ENCODE measurements at regions not wholly inside any gene's neighbourhood (a gene's known extent, or its start where the extent isn't known, plus 50 kb on each side); places are given as distances from the start of the nearest gene placed in this dataset.
"Not testable (repeated sequence)": the region's sequence is repeated elsewhere in the genome, so short reads cannot be mapped to it uniquely, and the experiment has no call there.

DNA sequence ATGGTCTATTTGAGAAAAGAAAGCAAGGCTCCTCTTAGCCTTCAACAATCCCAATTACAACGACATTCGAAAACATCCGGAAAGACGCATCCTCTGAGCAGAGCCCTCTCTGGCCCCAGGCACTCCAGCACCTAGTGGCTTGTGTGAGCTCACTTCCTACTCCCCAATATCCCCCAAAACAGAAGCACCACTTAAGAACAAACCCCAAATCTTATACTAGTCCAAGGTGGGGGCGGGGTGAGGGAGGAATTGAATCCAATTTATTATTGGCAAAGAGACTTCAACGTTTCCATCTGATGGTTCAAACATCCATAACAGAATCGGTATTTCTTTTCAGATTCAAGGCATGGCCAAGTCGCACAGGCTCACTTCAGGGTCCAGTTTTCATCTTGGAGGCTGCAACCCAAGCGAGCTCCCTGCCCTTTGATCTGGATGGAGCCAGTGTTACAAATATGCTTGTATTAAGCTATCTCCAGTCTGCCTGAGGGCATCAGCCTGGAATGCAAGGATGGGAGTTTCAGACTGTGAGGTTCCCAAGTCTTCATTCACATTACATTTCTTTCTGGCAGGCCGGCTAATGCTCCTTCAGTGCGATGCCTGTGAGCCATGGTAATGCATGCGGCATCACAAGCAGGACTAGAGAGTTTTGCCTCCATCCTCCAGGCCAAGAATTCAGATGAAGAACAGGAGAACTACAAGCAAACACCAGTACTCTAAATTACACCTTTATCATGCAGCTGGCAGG lies 132.5 kb upstream of the FOXN3 start:
- H3K27me3 ChIP-seq (replicated peaks; ENCODE audit: insufficient read depth), result no peaks in the 10 kb centered on the region
- no peaks in the 10 kb centered on the region for H3K9me3 ChIP-seq
- DNase-seq (ENCODE audit: low spot score), result no peak
- H3K4me1 ChIP-seq (replicated peaks), result no peaks in the 10 kb centered on the region
- no peak for TF ChIP-seq POLR2AphosphoS5 (IDR thresholded peaks at IDR 0.05)
- TF ChIP-seq, protein P1, sequence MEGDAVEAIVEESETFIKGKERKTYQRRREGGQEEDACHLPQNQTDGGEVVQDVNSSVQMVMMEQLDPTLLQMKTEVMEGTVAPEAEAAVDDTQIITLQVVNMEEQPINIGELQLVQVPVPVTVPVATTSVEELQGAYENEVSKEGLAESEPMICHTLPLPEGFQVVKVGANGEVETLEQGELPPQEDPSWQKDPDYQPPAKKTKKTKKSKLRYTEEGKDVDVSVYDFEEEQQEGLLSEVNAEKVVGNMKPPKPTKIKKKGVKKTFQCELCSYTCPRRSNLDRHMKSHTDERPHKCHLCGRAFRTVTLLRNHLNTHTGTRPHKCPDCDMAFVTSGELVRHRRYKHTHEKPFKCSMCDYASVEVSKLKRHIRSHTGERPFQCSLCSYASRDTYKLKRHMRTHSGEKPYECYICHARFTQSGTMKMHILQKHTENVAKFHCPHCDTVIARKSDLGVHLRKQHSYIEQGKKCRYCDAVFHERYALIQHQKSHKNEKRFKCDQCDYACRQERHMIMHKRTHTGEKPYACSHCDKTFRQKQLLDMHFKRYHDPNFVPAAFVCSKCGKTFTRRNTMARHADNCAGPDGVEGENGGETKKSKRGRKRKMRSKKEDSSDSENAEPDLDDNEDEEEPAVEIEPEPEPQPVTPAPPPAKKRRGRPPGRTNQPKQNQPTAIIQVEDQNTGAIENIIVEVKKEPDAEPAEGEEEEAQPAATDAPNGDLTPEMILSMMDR (IDR thresholded peaks at IDR 0.05), result no peak
- no peak for TF ChIP-seq POLR2A (IDR thresholded peaks at IDR 0.05)
- 93% methylated on average over 12 of the region's 12 CpGs for WGBS
- H3K4me3 ChIP-seq, result no peak overlapping the region
- intact Hi-C loops (cut with DNase I), result no loop called here
- H3K27ac ChIP-seq, result no peak overlapping the region
- H3K36me3 ChIP-seq, result no peaks in the 10 kb centered on the region

DNA sequence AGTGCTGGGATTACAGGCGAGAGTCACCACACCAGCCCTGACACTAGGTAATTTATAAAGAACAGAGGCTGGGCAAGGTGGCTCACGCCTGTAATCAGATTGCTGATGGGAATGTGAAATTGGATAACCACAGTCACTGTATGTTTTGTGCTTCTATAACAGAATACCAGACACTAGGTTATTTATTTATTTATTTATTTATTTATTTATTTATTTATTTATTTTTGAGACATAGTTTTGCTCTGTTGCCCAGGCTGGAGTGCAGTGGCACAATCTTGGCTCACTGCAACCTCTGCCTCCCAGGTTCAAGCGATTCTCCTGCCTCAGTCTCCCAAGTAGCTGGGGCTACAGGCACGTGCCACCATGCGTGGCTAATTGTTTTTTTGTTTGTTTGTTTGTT lies 130.0 kb upstream of the FOXN3 start:
- DNase-seq (ENCODE audit: low spot score); H3K9me3 ChIP-seq; H3K27me3 ChIP-seq (replicated peaks; ENCODE audit: insufficient read depth); H3K27ac ChIP-seq; H3K4me3 ChIP-seq; intact Hi-C loops (cut with DNase I); H3K4me1 ChIP-seq (replicated peaks); H3K36me3 ChIP-seq: not testable (repeated sequence)
- WGBS, result 98% methylated on average over 5 of the region's 5 CpGs

DNA sequence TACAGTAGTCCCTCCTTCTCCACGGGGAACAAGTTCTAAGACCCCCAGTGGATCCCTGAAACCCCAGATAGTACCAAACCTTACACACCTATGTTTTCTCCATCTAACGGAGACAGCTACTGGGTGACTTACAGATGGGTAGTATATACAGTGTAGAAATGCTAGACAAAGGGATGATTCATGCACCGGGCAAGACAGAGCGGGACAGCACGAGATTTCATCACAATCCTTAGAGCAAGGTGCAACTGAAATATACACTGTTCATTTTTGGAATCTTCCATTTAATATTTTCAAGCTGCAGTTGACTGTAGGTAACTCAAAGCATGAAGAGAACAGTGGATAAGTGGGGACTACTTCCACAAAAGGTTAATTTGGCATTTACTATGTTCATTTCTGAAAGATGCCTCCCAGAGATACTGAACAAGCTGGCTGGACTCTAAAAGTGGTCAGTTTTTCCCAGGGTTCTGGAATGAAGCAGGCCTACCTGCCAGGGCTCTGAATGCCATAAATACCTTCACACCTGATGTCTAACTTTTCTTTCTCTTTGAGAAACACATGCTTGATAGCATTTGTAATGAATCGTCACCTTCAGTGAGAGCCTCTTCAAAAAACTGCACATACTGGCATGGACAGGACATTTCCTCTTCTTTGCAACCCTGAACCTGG lies 127.7 kb upstream of the FOXN3 start:
- DNase-seq (ENCODE audit: low spot score), result no peak
- Histone ChIP-seq H3K4me1 (replicated peaks) (no peaks in the 10 kb centered on the region), H3K9me3 (no peaks in the 10 kb centered on the region), H3K36me3 (no peaks in the 10 kb centered on the region), H3K27me3 (replicated peaks; ENCODE audit: insufficient read depth) (no peaks in the 10 kb centered on the region), H3K27ac (no peak overlapping the region), H3K4me3 (no peak overlapping the region)
- 70% methylated on average over 6 of the region's 6 CpGs for WGBS
- intact Hi-C loops (cut with DNase I), result no loop called here
- no peak for TF ChIP-seq POLR2AphosphoS5 (IDR thresholded peaks at IDR 0.05)
- TF ChIP-seq POLR2A (IDR thresholded peaks at IDR 0.05), result no peak
- TF ChIP-seq, protein P1 (IDR thresholded peaks at IDR 0.05), result no peak

DNA sequence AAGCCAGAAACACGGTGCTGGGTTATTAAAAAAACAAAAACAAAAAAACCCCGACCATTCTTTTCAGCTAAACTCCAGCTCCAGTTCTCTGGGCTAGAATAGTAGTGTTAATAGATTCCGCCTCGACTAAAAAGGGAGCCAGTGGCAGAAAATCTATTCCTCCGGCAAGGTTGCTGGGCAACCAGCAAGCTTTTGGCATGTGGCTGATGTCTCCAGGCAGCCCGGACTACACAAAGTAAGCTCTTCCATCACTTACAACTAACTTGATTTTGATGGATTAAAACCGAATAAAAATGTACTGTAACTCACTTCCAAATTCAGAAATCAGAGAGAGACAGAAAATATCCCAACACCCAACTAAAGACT lies 126.4 kb upstream of the FOXN3 start:
- TF ChIP-seq, protein P1 (IDR thresholded peaks at IDR 0.05), result no peak
- no peak for TF ChIP-seq POLR2A (IDR thresholded peaks at IDR 0.05)
- no peak for TF ChIP-seq POLR2AphosphoS5 (IDR thresholded peaks at IDR 0.05)
- no peak for DNase-seq (ENCODE audit: low spot score)
- Histone ChIP-seq H3K27ac (no peak overlapping the region), H3K4me3 (no peak overlapping the region), H3K36me3 (no peaks in the 10 kb centered on the region), H3K27me3 (replicated peaks; ENCODE audit: insufficient read depth) (no peaks in the 10 kb centered on the region), H3K4me1 (replicated peaks) (no peaks in the 10 kb centered on the region), H3K9me3 (no peaks in the 10 kb centered on the region)
- 46% methylated on average over 7 of the region's 7 CpGs for WGBS
- intact Hi-C loops (cut with DNase I), result no loop called here

DNA sequence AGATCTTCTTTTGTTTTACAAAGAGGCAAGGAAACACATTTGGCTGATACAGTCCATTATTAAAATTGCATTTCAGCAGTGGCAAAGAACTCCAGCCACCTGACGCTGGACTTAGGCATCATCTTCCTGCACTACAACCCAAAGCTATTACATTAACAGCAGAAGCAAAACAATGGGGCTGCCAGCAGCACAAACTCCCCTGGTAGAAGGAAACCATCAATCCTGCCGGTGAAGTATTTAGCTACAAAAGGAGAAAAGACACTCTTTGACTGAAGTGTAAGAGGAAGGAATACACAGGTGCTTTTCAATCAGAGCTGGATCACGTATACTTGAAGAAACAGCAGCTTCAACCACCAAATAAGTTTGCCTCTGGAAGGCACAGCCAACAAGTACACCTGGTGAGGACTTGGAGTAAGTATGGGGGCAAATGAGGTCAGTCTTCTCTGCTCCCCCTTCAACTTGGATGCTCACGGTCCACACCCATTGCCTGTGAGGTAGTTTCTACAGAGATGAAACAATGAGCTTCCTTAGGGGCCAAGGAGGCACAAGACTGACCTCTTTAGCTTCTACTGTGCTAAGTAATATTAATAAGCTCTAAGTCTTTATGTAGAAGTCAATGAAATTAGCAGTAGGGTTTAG lies 125.9 kb upstream of the FOXN3 start:
- DNase-seq (ENCODE audit: low spot score), result no peak
- Histone ChIP-seq H3K9me3 (no peaks in the 10 kb centered on the region), H3K27me3 (replicated peaks; ENCODE audit: insufficient read depth) (no peaks in the 10 kb centered on the region), H3K4me1 (replicated peaks) (no peaks in the 10 kb centered on the region), H3K27ac (no peak overlapping the region), H3K36me3 (no peaks in the 10 kb centered on the region), H3K4me3 (no peak overlapping the region)
- 45% methylated on average over 4 of the region's 4 CpGs for WGBS
- intact Hi-C loops (cut with DNase I), result no loop called here
- TF ChIP-seq, protein P1 (IDR thresholded peaks at IDR 0.05), result no peak
- no peak for TF ChIP-seq POLR2AphosphoS5 (IDR thresholded peaks at IDR 0.05)
